ENCODE measurements at regions not wholly inside any gene's neighbourhood (a gene's known extent, or its start where the extent isn't known, plus 50 kb on each side); places are given as distances from the start of the nearest gene placed in this dataset.

DNA sequence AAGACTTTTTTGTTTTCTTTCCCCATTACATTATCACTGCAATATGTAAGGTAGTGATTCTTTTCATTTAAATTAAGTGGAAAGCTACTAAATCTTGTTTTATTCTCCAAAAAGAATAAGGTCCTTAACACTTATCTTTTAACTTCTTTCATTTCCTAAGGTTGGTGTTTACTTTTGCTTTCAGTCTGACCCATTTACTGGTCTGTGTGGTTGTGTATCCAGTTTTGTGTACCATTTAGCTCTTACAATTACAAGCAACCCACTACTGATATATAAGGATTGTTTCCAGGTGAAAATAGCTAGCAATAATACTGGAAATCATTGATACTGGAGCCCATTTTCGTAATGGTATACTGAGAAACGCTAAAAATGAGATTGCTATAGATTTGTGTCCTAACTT lies 123.1 kb upstream of the CXorf66 start:
- TF ChIP-seq, protein P1, sequence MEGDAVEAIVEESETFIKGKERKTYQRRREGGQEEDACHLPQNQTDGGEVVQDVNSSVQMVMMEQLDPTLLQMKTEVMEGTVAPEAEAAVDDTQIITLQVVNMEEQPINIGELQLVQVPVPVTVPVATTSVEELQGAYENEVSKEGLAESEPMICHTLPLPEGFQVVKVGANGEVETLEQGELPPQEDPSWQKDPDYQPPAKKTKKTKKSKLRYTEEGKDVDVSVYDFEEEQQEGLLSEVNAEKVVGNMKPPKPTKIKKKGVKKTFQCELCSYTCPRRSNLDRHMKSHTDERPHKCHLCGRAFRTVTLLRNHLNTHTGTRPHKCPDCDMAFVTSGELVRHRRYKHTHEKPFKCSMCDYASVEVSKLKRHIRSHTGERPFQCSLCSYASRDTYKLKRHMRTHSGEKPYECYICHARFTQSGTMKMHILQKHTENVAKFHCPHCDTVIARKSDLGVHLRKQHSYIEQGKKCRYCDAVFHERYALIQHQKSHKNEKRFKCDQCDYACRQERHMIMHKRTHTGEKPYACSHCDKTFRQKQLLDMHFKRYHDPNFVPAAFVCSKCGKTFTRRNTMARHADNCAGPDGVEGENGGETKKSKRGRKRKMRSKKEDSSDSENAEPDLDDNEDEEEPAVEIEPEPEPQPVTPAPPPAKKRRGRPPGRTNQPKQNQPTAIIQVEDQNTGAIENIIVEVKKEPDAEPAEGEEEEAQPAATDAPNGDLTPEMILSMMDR (IDR thresholded peaks at IDR 0.05; ENCODE audit: extremely low read depth in 1 of 2, insufficient read depth in 1 of 2, low read depth in 1 of 2, low read length in 2 of 2) = no peak
- no peak for TF ChIP-seq POLR2A (IDR thresholded peaks at IDR 0.05; ENCODE audit: low read depth, low read length)
- no peak for TF ChIP-seq JUN (IDR thresholded peaks at IDR 0.05; ENCODE audit: borderline replicate concordance, insufficient read depth, insufficient read length, low read depth)
- TF ChIP-seq MYC (IDR thresholded peaks at IDR 0.05; ENCODE audit: low read depth, low read length) = no peak
- TF ChIP-seq, protein P2, sequence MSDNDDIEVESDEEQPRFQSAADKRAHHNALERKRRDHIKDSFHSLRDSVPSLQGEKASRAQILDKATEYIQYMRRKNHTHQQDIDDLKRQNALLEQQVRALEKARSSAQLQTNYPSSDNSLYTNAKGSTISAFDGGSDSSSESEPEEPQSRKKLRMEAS (IDR thresholded peaks at IDR 0.05; ENCODE audit: insufficient read depth, insufficient read length) = no peak
- TF ChIP-seq FOS (IDR thresholded peaks at IDR 0.05; ENCODE audit: borderline replicate concordance, insufficient read depth, low read length) = no peak
- TF ChIP-seq EZH2 (IDR thresholded peaks at IDR 0.05; ENCODE audit: borderline replicate concordance, low read depth, low read length, severe bottlenecking) = no peak

All from endothelial cell of umbilical vein (primary cell).